ENCODE measurements at regions not wholly inside any gene's neighbourhood (a gene's known extent, or its start where the extent isn't known, plus 50 kb on each side); places are given as distances from the start of the nearest gene placed in this dataset.

DNA sequence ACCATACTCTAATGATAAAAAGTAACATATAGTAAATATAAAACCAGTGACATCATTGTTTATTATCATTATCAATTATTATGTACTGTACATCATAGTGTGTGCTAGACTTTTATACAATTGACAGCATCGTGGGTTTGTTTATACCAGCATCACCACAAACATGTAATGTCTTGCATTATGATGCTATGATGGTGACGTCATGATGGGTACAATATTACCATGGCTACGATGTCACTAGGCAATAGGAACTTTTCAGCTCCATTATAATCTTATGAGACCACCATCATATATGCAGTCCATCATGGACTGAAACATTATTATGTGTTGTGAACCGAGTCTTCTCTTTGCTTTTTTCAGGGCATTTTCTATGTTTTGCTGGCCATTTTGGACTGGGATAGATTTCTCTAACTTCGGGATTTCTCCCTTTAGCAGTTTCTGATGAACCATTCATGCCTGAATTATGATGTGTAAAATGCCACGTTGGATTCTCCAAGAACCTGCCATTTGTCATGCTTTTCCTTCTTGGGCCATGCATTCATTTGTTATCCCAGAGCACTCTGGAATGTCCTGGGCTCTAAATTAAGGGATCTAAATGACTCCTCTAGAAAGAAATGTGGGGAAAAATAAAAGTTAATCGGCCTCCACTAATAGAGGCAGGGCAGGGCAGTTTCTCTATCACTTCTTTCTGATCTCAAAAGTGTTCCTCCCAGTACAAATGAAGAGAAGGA lies 325.6 kb upstream of the TNP1 start:
- DNase-seq = no peak
- no peaks in the 10 kb centered on the region for H3K36me3 ChIP-seq (ENCODE audit: control insufficient read depth, insufficient read depth, low read length)
- no peaks in the 10 kb centered on the region for H3K4me1 ChIP-seq (ENCODE audit: control insufficient read depth, insufficient read depth, low read length, poor library complexity, severe bottlenecking)
- no peak overlapping the region for H3K4me3 ChIP-seq (ENCODE audit: insufficient read depth, low read depth, low read length, poor library complexity, severe bottlenecking)
- H3K27me3 ChIP-seq (replicated peaks; ENCODE audit: control insufficient read depth, insufficient read depth, low read length, poor library complexity, severe bottlenecking) = no peaks in the 10 kb centered on the region
- H3K9me3 ChIP-seq (ENCODE audit: control insufficient read depth, low read length) = no peaks in the 10 kb centered on the region
- no peak overlapping the region for H3K27ac ChIP-seq (ENCODE audit: insufficient read depth, low read length, poor library complexity, severe bottlenecking)

DNA sequence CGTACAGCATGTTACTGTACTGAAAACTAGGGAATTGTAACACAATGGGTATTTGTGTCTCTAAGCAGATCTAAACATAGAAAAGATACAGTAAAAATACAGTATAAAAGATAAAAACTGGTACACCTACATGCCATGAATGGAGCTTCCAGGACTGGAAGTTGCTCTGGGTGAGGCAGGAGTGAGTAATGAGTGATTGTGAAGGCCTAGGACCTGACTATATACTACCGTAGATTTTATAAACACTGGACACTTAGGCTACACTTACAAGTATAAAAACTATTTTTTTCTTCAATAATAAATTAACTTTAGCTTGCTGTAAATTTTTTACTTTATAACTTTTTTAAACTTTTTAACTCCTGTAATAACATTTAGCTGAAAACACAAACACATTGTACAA lies 324.4 kb upstream of the TNP1 start:
- no peaks in the 10 kb centered on the region for H3K9me3 ChIP-seq (ENCODE audit: control insufficient read depth, low read length)
- H3K27me3 ChIP-seq (replicated peaks; ENCODE audit: control insufficient read depth, insufficient read depth, low read length, poor library complexity, severe bottlenecking) = no peaks in the 10 kb centered on the region
- no peaks in the 10 kb centered on the region for H3K4me1 ChIP-seq (ENCODE audit: control insufficient read depth, insufficient read depth, low read length, poor library complexity, severe bottlenecking)
- no peak for DNase-seq
- no peak overlapping the region for H3K4me3 ChIP-seq (ENCODE audit: insufficient read depth, low read depth, low read length, poor library complexity, severe bottlenecking)
- no peaks in the 10 kb centered on the region for H3K36me3 ChIP-seq (ENCODE audit: control insufficient read depth, insufficient read depth, low read length)
- H3K27ac ChIP-seq (ENCODE audit: insufficient read depth, low read length, poor library complexity, severe bottlenecking) = no peak overlapping the region

DNA sequence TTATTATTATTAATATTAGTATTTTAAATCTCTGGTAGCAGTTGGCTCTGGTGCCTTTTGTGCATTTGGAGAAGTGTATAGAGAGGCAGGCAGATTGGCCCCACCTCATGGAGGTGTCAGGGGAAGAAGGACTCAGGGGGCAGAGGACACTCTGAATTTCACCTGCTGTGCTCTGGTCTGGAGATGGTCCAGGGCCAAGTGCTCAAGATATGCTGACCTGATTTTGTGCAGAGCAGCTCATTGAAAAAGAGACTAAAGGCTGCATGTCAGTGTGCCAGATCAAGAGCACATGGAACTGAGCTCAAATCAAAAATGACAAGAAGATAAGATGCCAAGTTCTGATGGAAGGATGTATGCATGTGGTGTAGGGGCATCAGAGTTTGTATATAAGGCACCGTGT lies 323.6 kb upstream of the TNP1 start:
- no peak for DNase-seq
- H3K9me3 ChIP-seq (ENCODE audit: control insufficient read depth, low read length) = no peaks in the 10 kb centered on the region

DNA sequence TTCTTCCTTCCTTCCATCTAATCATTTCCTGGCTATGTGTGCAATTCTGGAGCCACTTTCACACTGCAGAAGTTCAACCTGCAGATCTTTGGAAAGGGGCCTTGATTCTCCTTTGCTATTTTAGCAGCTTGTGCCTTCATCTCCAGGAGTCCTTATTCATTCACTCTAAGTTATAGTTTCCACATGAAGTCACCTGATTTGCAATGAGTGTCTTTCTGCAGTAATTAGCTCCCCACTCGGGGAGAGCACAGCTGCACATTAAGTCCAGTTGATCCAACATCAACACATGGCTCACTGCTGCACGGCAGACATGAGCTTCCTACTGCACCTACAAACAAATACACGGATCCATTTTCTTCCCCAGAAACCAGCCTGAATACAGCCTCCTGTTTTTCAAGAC lies 323.1 kb upstream of the TNP1 start:
- Histone ChIP-seq H3K27ac (ENCODE audit: insufficient read depth, low read length, poor library complexity, severe bottlenecking) (no peak overlapping the region), H3K36me3 (ENCODE audit: control insufficient read depth, insufficient read depth, low read length) (no peaks in the 10 kb centered on the region), H3K4me1 (ENCODE audit: control insufficient read depth, insufficient read depth, low read length, poor library complexity, severe bottlenecking) (no peaks in the 10 kb centered on the region), H3K4me3 (ENCODE audit: insufficient read depth, low read depth, low read length, poor library complexity, severe bottlenecking) (no peak overlapping the region), H3K27me3 (replicated peaks; ENCODE audit: control insufficient read depth, insufficient read depth, low read length, poor library complexity, severe bottlenecking) (no peaks in the 10 kb centered on the region), H3K9me3 (ENCODE audit: control insufficient read depth, low read length) (no peaks in the 10 kb centered on the region)
- DNase-seq = no peak

More for the DNA sequence above, 323.6 kb upstream of the TNP1 start:
- Histone ChIP-seq H3K4me3 (ENCODE audit: insufficient read depth, low read depth, low read length, poor library complexity, severe bottlenecking) (no peak overlapping the region), H3K27me3 (replicated peaks; ENCODE audit: control insufficient read depth, insufficient read depth, low read length, poor library complexity, severe bottlenecking) (no peaks in the 10 kb centered on the region), H3K36me3 (ENCODE audit: control insufficient read depth, insufficient read depth, low read length) (no peaks in the 10 kb centered on the region), H3K27ac (ENCODE audit: insufficient read depth, low read length, poor library complexity, severe bottlenecking) (no peak overlapping the region), H3K4me1 (ENCODE audit: control insufficient read depth, insufficient read depth, low read length, poor library complexity, severe bottlenecking) (no peaks in the 10 kb centered on the region)

DNA sequence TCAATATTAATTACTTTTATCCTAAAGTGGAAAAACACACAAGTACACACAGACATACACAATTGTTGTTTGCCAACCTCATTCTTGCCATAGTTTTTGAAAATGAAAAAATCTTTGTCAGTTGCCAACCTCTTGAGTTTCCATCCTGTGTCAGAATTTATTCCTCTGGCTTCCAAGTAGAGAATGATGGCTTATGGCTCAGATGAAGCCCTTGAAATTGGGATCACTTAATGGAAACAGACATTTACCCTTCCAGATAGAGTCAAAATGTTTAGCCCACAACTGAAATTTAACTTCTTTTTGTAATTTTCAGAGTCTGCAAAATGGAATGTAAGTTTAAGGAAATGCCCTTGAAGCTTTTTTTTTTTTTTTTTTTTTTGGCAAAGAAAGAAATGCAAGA lies 321.6 kb upstream of the TNP1 start:
- Histone ChIP-seq H3K9me3 (ENCODE audit: control insufficient read depth, low read length) (no peaks in the 10 kb centered on the region), H3K4me1 (ENCODE audit: control insufficient read depth, insufficient read depth, low read length, poor library complexity, severe bottlenecking) (no peaks in the 10 kb centered on the region), H3K27ac (ENCODE audit: insufficient read depth, low read length, poor library complexity, severe bottlenecking) (no peak overlapping the region), H3K27me3 (replicated peaks; ENCODE audit: control insufficient read depth, insufficient read depth, low read length, poor library complexity, severe bottlenecking) (no peaks in the 10 kb centered on the region), H3K4me3 (ENCODE audit: insufficient read depth, low read depth, low read length, poor library complexity, severe bottlenecking) (no peak overlapping the region), H3K36me3 (ENCODE audit: control insufficient read depth, insufficient read depth, low read length) (no peaks in the 10 kb centered on the region)
- no peak for DNase-seq

DNA sequence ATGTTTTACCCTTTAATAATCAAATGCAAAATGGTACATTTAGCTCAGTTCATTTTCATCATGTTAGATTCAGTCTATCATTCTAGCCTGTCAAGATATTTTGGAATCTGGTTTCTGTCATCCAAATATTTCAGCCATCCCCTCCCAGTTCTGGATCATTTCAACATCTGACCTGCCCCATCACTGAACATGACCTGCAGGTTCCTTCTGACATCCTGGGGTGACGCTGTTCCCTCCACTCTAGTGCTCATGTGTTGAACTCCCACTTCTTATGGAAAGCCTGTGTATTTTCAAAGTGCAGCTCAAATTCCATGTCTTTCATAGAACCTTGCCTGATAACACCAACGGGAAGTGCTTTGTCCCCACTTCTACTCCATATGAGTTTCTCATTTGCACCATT lies 320.0 kb upstream of the TNP1 start:
- DNase-seq = no peak
- no peak overlapping the region for H3K27ac ChIP-seq (ENCODE audit: insufficient read depth, low read length, poor library complexity, severe bottlenecking)
- no peaks in the 10 kb centered on the region for H3K9me3 ChIP-seq (ENCODE audit: control insufficient read depth, low read length)
- no peaks in the 10 kb centered on the region for H3K4me1 ChIP-seq (ENCODE audit: control insufficient read depth, insufficient read depth, low read length, poor library complexity, severe bottlenecking)
- no peaks in the 10 kb centered on the region for H3K36me3 ChIP-seq (ENCODE audit: control insufficient read depth, insufficient read depth, low read length)
- no peak overlapping the region for H3K4me3 ChIP-seq (ENCODE audit: insufficient read depth, low read depth, low read length, poor library complexity, severe bottlenecking)
- no peaks in the 10 kb centered on the region for H3K27me3 ChIP-seq (replicated peaks; ENCODE audit: control insufficient read depth, insufficient read depth, low read length, poor library complexity, severe bottlenecking)

DNA sequence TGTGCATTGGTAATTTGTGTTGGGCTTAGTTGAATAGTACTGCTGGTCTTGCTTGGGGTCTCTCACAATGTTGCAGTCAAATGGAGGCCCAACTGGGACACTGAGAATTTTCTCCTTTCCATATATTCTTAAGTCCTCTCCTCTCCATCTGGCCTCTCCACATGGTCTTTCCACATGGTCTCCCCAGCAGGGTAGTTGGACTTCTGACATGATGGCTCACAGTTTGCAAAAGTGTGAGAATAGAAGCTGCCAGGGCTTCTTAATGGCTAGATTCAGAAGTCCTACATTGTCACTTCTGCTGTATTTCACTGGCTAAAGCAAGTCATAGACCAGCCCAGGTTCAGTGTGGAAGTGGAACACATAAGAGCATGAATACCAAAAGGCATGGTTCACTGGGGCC lies 318.5 kb upstream of the TNP1 start:
- no peak for DNase-seq
- no peaks in the 10 kb centered on the region for H3K36me3 ChIP-seq (ENCODE audit: control insufficient read depth, insufficient read depth, low read length)
- no peak overlapping the region for H3K27ac ChIP-seq (ENCODE audit: insufficient read depth, low read length, poor library complexity, severe bottlenecking)
- no peaks in the 10 kb centered on the region for H3K9me3 ChIP-seq (ENCODE audit: control insufficient read depth, low read length)
- no peak overlapping the region for H3K4me3 ChIP-seq (ENCODE audit: insufficient read depth, low read depth, low read length, poor library complexity, severe bottlenecking)
- no peaks in the 10 kb centered on the region for H3K27me3 ChIP-seq (replicated peaks; ENCODE audit: control insufficient read depth, insufficient read depth, low read length, poor library complexity, severe bottlenecking)
- no peaks in the 10 kb centered on the region for H3K4me1 ChIP-seq (ENCODE audit: control insufficient read depth, insufficient read depth, low read length, poor library complexity, severe bottlenecking)

DNA sequence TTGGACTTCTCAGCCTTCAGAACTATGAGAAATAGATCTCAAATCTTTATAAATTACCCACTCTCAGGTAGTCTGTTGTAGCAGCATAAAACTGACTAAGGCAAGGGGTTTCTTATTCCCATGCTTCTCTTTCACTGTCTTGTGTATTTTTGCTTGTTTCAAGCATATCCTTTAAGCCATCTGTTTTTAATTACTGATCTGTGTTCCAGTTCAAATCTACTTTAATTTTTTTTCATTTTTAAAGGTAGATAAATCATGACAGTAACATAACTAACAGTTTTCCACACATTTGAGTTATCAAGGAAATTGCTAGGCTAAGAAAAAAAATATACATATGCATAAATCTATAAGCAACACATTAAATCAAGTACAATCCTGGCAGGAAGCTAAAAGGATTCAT lies 317.9 kb upstream of the TNP1 start:
- Histone ChIP-seq H3K27ac (ENCODE audit: insufficient read depth, low read length, poor library complexity, severe bottlenecking) (no peak overlapping the region), H3K9me3 (ENCODE audit: control insufficient read depth, low read length) (no peaks in the 10 kb centered on the region), H3K4me3 (ENCODE audit: insufficient read depth, low read depth, low read length, poor library complexity, severe bottlenecking) (no peak overlapping the region), H3K27me3 (replicated peaks; ENCODE audit: control insufficient read depth, insufficient read depth, low read length, poor library complexity, severe bottlenecking) (no peaks in the 10 kb centered on the region), H3K4me1 (ENCODE audit: control insufficient read depth, insufficient read depth, low read length, poor library complexity, severe bottlenecking) (no peaks in the 10 kb centered on the region), H3K36me3 (ENCODE audit: control insufficient read depth, insufficient read depth, low read length) (no peaks in the 10 kb centered on the region)
- no peak for DNase-seq

DNA sequence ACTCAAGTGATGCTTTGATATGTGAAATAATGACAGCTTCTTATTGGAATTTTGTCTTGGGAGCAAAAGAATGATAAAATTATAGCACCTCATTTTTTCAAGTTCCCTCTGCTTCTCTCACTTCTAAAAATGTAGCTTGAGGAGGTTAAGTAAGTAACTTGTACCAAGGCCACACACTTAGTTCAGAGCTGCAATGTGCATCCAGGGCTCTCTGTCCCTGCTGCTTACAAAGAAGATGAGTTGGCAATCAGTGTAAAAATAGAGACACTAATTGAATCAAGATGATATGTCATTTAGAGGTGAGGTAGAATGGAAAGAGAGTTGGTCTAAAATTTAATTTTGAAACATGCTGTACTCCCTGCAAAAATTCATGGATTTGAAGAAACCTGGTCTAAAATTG lies 312.0 kb upstream of the TNP1 start:
- no peak overlapping the region for H3K4me3 ChIP-seq (ENCODE audit: insufficient read depth, low read depth, low read length, poor library complexity, severe bottlenecking)
- no peak overlapping the region for H3K27ac ChIP-seq (ENCODE audit: insufficient read depth, low read length, poor library complexity, severe bottlenecking)
- no peak for DNase-seq
- no peaks in the 10 kb centered on the region for H3K9me3 ChIP-seq (ENCODE audit: control insufficient read depth, low read length)
- no peaks in the 10 kb centered on the region for H3K4me1 ChIP-seq (ENCODE audit: control insufficient read depth, insufficient read depth, low read length, poor library complexity, severe bottlenecking)
- no peaks in the 10 kb centered on the region for H3K36me3 ChIP-seq (ENCODE audit: control insufficient read depth, insufficient read depth, low read length)
- H3K27me3 ChIP-seq (replicated peaks; ENCODE audit: control insufficient read depth, insufficient read depth, low read length, poor library complexity, severe bottlenecking) = no peaks in the 10 kb centered on the region

DNA sequence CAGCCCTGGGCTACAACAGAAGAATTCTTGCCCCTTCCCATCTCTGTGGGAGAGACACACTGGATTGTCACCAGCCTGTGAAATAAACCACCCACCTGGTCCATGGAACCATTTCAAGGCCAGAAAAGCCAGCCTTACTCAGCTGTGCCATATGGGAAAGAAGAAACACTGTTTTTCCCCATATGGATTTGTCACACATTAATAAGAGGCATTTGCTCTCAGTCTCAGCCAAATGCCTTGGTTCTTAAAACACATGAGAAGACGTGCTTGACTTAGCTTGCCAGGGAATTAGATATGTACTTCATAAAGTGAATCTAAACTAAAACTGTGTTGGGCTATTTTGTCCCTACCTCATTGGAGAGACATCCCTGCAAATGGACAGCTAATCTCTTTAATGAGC lies 308.6 kb upstream of the TNP1 start:
- no peak overlapping the region for H3K4me3 ChIP-seq (ENCODE audit: insufficient read depth, low read depth, low read length, poor library complexity, severe bottlenecking)
- no peaks in the 10 kb centered on the region for H3K9me3 ChIP-seq (ENCODE audit: control insufficient read depth, low read length)
- no peaks in the 10 kb centered on the region for H3K36me3 ChIP-seq (ENCODE audit: control insufficient read depth, insufficient read depth, low read length)
- no peaks in the 10 kb centered on the region for H3K4me1 ChIP-seq (ENCODE audit: control insufficient read depth, insufficient read depth, low read length, poor library complexity, severe bottlenecking)
- no peaks in the 10 kb centered on the region for H3K27me3 ChIP-seq (replicated peaks; ENCODE audit: control insufficient read depth, insufficient read depth, low read length, poor library complexity, severe bottlenecking)
- DNase-seq = no peak
- H3K27ac ChIP-seq (ENCODE audit: insufficient read depth, low read length, poor library complexity, severe bottlenecking) = no peak overlapping the region
